ENCODE measurements at regions not wholly inside any gene's neighbourhood (a gene's known extent, or its start where the extent isn't known, plus 50 kb on each side); places are given as distances from the start of the nearest gene placed in this dataset.

DNA sequence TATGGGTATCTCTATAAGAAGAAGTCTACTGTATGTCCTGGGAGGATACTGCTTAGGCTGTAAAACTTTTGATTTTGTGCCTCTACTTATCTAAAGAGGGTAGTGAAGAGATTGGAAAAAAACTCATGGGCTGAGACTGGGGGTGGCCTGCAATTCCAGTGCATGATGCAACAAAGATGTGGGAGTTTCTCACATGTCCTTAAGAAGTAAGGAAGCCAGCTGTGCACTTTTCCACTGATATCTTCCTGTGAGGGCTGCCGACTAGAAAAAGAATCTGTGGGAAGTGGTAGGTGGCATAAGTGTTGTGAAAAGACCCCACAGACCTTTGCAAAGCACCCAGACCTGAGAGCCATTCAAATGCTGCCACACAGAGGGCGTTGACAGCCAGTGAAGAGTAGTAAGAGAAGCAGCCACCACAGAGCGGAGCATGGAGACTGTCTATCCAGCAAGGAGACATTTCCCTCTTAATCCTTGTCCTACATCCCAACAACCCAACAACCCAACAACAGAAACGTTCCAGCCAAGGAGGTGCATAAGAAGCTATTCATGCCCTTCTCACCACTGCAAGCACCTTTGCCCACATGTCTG lies 65.1 kb downstream of the PFDN4 start:
- H3K4me1 Mint-ChIP-seq: peaks cover 12% of the 10 kb centered on the region
- Histone ChIP-seq H2AFZ (replicated peaks) (no peak overlapping the region), H3K9me3 (ENCODE audit: low read depth) (no peaks in the 10 kb centered on the region), H3K4me2 (no peak overlapping the region), H3K9ac (no peak overlapping the region), H3K4me3 (no peak overlapping the region), H3K4me1 (peaks cover 12% of the 10 kb centered on the region), H4K20me1 (ENCODE audit: low read depth) (no peaks in the 10 kb centered on the region), H3K79me2 (ENCODE audit: low read depth) (no peaks in the 10 kb centered on the region), H3K27ac (no peak overlapping the region), H3K27me3 (no peaks in the 10 kb centered on the region), H3K36me3 (no peaks in the 10 kb centered on the region), H3F3A (ENCODE audit: low read depth) (peaks cover 16% of the 10 kb centered on the region)
- no peak for DNase-seq (ENCODE audit: low spot score)
- TF ChIP-seq EZH2phosphoT487 (IDR thresholded peaks at IDR 0.05) (no peak), EZH2 (IDR thresholded peaks at IDR 0.05) (no peak)
- TF ChIP-seq, protein P1, sequence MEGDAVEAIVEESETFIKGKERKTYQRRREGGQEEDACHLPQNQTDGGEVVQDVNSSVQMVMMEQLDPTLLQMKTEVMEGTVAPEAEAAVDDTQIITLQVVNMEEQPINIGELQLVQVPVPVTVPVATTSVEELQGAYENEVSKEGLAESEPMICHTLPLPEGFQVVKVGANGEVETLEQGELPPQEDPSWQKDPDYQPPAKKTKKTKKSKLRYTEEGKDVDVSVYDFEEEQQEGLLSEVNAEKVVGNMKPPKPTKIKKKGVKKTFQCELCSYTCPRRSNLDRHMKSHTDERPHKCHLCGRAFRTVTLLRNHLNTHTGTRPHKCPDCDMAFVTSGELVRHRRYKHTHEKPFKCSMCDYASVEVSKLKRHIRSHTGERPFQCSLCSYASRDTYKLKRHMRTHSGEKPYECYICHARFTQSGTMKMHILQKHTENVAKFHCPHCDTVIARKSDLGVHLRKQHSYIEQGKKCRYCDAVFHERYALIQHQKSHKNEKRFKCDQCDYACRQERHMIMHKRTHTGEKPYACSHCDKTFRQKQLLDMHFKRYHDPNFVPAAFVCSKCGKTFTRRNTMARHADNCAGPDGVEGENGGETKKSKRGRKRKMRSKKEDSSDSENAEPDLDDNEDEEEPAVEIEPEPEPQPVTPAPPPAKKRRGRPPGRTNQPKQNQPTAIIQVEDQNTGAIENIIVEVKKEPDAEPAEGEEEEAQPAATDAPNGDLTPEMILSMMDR (IDR thresholded peaks at IDR 0.05): no peak
- no peak overlapping the region for H3K4me3 Mint-ChIP-seq
- no peaks in the 10 kb centered on the region for H3K36me3 Mint-ChIP-seq
- no peaks in the 10 kb centered on the region for H3K27me3 Mint-ChIP-seq (ENCODE audit: insufficient read depth, low read depth)
- H3K27ac Mint-ChIP-seq: no peak overlapping the region
- H3K9me3 Mint-ChIP-seq: peaks cover 2% of the 10 kb centered on the region

DNA sequence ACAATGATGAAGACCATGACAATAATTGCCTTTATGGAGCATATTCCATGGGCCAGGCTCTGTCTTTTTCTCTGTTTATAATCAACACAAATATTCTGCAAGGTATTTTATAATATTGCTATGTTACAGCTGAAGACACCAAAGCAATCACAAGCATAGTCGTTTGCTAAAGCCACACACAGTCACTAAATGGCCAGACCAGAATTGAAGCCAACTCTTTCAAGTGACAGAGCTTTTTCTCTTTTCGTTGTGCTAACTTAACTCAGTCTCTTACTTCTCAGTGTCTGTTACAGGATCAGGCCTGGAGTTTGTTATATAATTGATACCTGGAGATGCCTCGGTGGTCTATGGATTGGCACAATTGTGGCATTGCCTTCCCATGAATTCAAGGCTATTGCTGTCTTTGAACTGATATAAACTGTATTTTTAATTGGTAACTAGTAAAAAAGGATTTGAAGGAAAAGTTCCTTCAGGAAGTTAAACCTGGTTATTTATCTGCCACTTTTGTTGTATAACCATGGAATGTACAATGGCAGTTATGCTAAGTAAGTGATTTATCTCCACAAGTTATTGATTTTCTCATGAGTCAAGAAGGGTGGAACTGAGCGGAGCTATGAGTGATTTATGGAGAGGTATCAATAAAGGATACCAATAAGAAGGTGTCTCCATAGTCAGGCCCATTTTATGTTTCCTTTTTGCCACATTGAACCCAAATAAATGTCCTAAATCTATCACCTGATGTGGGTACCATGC lies 67.6 kb downstream of the PFDN4 start:
- H3K4me3 Mint-ChIP-seq: no peak overlapping the region
- H3K27me3 Mint-ChIP-seq (ENCODE audit: insufficient read depth, low read depth): no peaks in the 10 kb centered on the region
- H3K36me3 ChIP-seq: no peaks in the 10 kb centered on the region
- peaks cover 2% of the 10 kb centered on the region for H3K9me3 Mint-ChIP-seq
- no peaks in the 10 kb centered on the region for H3K36me3 Mint-ChIP-seq
- no peak overlapping the region for H3K9ac ChIP-seq
- DNase-seq (ENCODE audit: low spot score): no peak
- H3K4me1 Mint-ChIP-seq: no peaks in the 10 kb centered on the region
- no peak overlapping the region for H2AFZ ChIP-seq (replicated peaks)
- H3K27me3 ChIP-seq: no peaks in the 10 kb centered on the region
- no peaks in the 10 kb centered on the region for H3K9me3 ChIP-seq (ENCODE audit: low read depth)
- H3K4me2 ChIP-seq: no peak overlapping the region
- no peaks in the 10 kb centered on the region for H3K79me2 ChIP-seq (ENCODE audit: low read depth)
- H3K4me1 ChIP-seq: no peaks in the 10 kb centered on the region
- TF ChIP-seq, protein P1 (IDR thresholded peaks at IDR 0.05): no peak
- TF ChIP-seq EZH2phosphoT487 (IDR thresholded peaks at IDR 0.05) (no peak), EZH2 (IDR thresholded peaks at IDR 0.05) (no peak)
- H3K27ac Mint-ChIP-seq: no peak overlapping the region
- H3K4me3 ChIP-seq: no peak overlapping the region
- no peaks in the 10 kb centered on the region for H3F3A ChIP-seq (ENCODE audit: low read depth)
- H3K27ac ChIP-seq: no peak overlapping the region
- H4K20me1 ChIP-seq (ENCODE audit: low read depth): no peaks in the 10 kb centered on the region

DNA sequence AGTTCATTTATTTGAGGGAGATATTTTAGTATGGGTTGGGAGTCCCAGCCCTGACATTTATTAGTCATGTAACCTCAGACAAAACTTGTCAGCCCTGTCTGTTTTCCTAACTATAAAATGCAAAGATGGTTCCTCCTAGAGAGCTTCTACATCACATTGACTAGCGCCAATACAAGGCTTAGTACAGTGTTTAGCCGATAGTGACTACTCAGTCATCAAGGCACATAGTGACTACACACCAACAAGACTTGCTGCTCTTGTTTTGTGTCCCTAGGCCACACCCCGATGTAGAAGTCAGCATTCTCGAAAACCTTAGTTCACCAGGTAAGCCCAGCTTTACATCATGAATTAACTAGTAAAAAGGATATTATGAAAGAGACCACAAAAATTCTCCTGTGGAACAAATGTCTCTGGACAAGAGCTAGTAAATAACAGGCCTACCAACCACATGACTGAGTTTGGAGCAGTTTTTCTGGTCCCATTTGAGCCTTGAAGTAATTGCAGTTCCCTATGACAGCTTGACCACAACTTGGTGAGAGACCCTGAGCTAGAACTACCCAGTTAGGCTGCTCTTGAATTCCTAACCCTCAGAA lies 68.8 kb downstream of the PFDN4 start:
- Histone ChIP-seq H3K27ac (no peak overlapping the region), H2AFZ (replicated peaks) (no peak overlapping the region), H3K9me3 (ENCODE audit: low read depth) (no peaks in the 10 kb centered on the region), H3K27me3 (no peaks in the 10 kb centered on the region), H3K36me3 (no peaks in the 10 kb centered on the region), H3K4me1 (no peaks in the 10 kb centered on the region), H3F3A (ENCODE audit: low read depth) (no peaks in the 10 kb centered on the region), H3K4me2 (no peak overlapping the region), H3K79me2 (ENCODE audit: low read depth) (no peaks in the 10 kb centered on the region), H4K20me1 (ENCODE audit: low read depth) (no peaks in the 10 kb centered on the region), H3K4me3 (no peak overlapping the region), H3K9ac (no peak overlapping the region)
- H3K36me3 Mint-ChIP-seq: no peaks in the 10 kb centered on the region
- TF ChIP-seq, protein P1 (IDR thresholded peaks at IDR 0.05): no peak
- no peak for TF ChIP-seq EZH2 (IDR thresholded peaks at IDR 0.05)
- TF ChIP-seq EZH2phosphoT487 (IDR thresholded peaks at IDR 0.05): no peak
- no peaks in the 10 kb centered on the region for H3K4me1 Mint-ChIP-seq
- no peaks in the 10 kb centered on the region for H3K9me3 Mint-ChIP-seq
- no peak overlapping the region for H3K27ac Mint-ChIP-seq
- H3K4me3 Mint-ChIP-seq: no peak overlapping the region
- DNase-seq (ENCODE audit: low spot score): no peak
- peaks cover 1% of the 10 kb centered on the region for H3K27me3 Mint-ChIP-seq (ENCODE audit: insufficient read depth, low read depth)
